HG03457 (cell line): ENCODE measurements at regions not wholly inside any gene's neighbourhood (a gene's known extent, or its start where the extent isn't known, plus 50 kb on each side); places are given as distances from the start of the nearest gene placed in this dataset.

ENCODE experiments used
- ATAC-seq: cut with Tn5 transposase; IDR thresholded peaks from one replicate; pipeline ENCODE4 v1.9.1; 2021; ENCODE audit warnings: moderate number of reproducible peaks; ENCODE audit not compliant: unreplicated experiment

DNA sequence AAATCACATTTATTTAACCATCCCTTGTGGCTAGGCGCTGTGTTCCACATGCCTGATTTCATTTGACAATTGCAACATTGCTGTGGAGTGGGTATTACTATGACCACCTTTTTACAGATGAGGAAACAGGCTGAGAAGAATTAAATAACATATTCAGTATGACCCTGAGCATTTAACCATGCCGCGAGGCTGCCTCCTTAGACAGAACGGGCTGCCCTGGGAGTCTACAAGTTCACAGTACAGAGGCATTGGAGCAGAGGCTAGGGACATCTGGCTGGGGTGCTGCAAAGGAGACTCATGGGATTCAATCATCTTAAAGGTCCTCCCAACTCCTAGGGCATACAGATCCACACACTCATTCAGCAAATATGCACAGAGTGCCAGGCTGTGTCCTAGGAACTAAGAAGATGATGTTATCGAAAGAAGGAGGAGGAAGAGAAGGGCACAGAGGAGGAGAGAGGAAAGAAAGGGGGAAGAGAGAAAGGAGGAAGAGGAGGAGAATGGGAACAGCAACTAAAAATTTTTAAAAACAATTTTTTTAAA is 164.7 kb upstream of the CCND2 start:
- no peak for ATAC-seq

DNA sequence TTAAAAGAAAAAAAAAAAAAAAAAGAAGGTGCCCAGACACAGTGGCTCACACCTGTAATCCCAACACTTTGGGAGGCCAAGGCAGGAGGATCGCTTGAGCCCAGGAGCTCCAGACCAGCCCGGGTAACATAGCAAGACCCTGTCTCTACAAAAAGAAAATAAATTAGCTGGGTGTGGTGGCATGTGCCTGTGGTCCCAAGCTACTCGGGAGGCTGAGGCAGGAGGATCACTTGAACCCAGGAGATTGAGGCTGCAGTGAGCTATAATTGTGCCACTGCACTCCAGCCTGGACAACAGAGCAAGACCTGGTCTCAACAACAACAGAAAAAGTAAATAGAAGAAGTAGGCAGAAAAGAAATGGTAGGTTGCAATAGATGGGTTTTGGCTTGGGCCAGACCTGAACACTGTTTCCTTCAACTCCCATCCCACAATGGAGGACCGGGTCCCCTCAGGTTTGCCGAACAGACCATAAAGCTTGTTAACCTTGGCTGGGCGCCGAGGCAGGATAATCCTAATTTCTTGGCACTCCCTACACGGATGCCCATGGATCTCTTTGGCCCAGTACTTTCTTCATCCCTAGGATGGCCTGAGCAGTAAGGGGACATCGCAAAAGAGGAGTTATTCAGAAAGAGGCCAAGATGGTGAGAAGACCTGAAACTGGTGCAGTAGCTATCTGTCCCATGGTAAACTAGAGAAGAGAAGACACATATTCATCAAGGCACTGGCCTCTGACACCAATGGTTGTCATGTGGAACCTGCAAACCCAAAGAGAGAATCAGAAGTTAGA is 165.5 kb upstream of the CCND2 start:
- no peak for ATAC-seq

DNA sequence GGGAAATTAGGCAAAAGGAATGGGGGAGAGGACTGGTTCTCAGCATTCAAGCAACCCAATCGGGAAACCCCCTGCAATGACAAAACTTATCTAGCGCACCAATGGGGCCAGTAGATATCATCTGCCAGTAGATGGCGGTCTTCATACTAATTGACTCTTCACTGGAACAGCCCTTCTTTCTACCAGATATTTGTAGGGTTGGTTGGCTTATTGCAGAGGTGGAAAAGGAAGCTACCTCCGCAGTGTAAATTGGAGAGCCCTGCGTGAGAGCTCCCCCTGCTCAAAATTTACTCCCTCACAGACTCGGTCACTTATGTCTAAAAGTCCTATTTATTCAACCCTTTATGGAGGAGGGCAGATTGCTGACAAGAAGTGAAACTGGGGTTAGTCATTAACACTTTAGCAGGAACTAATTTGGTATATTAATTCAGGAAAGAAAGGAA is 166.1 kb upstream of the CCND2 start:
- ATAC-seq = peak; percentile 61

GRCh38 chr12:4106621-4107020 is 166.9 kb upstream of the CCND2 start:
- no peak for ATAC-seq

GRCh38 chr12:4104722-4105244 is 168.8 kb upstream of the CCND2 start:
- no peak for ATAC-seq

DNA sequence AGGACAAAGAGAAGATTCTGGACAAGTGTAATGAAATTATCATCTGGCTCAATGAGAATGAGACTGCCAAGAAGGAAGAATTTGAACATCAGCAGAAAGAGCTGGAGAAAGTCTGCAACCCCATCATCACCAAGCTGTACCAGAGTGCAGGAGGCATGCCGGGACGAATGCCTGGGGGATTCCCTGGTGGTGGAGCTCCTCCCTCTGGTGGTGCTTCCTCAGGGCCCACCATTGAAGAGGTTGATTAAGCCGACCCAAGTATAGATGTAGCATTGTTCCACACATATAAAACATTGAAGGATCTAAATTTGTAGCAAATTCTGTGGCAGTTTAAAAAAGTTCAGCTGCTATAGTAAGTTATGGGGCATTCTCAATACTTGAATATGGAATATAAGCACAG is 174.3 kb upstream of the CCND2 start:
- no peak for ATAC-seq

DNA sequence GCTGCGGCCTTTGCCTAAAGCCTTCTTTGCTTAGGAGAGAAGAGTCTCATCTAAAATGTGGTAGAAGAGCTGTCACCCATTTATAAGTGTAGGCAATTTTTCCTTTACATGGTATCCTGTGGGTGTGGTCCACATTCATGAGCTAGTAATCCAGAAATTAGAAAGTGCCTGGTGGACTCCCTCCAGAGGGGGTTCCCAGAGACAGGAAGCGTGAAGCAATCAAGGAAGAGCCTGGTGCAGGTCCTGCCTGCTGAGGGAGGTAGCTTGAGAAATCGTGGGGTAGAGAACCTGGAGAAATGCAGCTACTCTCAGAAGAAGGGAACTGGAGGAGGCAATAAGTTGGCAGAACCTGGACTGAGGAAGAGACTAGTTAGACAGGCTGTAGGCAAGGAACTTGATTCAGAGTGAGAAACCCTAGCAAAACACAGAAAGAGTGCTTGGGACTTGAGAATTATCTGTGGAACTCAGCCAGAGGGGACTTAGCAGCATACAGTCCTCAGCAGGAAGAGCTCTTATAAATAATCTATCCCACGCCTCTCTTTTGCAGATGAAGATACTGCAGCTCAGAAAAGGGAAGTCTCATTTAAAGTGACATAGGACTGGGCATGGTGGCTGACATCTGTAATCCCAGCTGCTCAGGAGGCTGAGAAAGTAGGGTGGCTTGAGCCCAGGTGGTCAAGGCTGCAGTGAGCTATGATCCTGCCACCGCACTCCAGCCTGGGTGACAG is 182.4 kb upstream of the CCND2 start:
- no peak for ATAC-seq

DNA sequence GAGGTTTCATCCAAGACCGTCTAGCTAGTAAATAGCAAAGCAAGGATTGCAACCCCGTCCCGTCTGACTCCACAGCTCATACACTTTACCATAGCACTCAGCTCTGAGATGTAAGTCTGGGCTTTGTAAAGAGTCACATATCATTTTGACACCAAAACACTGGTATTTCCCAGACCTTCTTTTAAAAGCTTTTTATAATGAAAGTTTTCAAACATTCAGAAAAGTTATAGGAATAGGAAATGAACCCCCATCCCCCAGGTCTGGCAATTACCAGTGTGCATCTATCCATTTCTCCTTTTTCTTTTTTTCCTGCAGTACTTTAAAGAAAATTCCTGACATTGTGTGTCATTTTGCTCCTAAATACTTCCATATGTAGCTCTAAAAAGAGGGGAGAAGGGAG is 183.6 kb upstream of the CCND2 start:
- no peak for ATAC-seq

DNA sequence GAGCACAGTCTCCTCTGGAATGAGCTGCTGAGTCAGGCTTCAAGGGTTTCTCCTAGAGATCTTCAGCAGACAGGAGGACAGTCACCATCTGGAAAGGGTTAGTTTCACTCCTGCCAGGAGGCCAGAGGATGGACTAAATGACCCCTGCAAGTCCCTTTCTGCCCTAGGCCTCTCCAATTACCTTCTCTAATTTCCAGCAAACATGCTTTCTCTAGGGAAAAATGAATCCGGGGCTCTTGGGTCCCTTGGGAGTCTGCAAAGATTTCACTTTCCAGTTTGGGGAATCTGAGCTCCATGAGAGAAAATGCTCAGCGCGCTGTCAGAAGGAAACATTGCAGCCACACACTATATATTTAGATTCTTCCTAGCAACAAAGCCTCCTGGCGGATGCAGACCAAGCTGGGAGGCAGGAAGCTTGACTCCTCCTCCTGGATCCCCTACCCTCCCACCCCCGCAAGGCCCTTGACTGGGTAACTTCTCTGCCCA is 184.4 kb upstream of the CCND2 start:
- no peak for ATAC-seq

DNA sequence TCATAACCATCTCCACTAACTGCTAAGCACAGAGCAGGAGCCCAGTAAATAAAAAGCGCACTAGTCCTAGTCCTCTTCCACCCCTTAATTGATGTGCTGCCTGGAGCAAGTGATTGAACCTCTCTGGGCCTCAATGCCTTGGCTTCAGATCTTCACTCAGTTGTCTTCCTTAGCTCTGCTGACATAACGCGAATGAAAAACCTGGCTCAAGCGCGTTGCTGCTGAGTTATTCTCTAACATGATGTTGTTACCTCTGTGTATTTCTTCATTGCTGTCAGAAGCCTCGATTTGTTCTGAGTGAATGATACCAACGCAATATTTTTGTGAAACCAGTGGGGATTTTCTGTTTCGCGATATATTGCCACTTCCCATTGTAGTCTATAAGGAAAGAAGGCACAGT is 185.1 kb upstream of the CCND2 start:
- ATAC-seq = no peak

DNA sequence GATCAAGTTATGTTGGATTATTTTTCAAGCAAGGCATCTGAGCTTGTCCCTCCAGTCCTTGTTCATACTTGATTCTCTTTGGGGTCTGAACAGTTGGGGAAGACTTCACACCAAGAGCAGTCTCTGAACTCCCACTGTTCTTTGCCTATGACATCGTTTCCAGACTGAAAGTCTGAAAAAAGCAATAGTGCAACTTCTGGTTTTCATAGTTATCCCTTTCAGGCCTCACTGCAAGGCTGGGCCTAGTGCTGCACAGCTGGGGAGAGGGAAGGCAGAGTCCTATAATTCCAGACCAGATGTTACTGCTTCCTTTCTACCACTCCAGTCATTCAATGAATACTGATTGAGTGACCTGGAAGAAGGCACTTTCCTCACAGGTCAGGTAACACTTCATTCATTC is 187.1 kb upstream of the CCND2 start:
- no peak for ATAC-seq

DNA sequence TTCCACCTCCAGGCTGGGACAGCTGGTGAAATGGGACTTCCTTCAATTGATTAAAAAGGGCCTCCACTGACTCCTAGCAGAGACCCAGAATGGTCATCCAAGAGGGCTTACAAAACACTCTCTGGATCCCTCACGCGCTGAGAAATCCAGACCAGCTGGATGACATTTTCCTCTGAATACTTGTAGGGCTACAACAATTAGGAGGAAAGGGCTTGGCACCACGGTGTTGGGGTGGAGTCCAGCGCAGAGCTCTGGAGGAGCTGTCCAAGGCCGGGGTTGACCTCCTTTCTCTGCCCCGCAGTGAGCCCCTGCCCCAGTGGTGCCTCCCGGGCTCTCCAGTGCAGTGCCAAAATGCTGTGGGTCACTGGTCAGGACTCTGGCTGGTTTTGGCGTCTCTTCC is 189.0 kb upstream of the CCND2 start:
- no peak for ATAC-seq

DNA sequence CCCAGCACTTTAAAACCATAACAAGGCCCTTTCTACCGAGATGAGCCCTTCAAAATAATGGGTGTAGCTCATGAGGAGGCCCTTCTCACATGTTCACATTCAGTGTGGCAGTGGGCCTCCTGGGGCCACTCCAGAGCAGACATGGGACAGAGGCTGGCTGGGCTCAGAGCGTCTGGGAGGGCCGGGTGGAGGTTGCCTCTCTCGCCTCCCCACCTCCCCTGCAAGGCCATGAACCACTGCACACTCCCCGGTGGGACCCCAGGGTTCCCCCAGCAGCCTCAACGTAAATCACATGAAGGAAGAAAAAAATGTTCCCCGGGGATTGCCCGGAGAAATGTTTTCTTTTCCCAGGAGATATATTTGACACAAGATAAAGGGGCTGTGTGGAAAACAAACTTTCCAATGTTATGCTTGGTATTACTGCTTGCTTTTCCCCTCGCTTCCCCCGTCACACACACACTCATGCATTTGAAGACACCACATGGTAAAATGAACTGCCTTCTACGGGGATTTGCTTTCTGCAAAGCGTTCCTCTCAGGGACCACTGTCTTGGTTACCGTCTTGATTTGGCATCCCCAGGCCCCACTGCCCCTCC is 190.7 kb upstream of the CCND2 start:
- ATAC-seq = no peak

DNA sequence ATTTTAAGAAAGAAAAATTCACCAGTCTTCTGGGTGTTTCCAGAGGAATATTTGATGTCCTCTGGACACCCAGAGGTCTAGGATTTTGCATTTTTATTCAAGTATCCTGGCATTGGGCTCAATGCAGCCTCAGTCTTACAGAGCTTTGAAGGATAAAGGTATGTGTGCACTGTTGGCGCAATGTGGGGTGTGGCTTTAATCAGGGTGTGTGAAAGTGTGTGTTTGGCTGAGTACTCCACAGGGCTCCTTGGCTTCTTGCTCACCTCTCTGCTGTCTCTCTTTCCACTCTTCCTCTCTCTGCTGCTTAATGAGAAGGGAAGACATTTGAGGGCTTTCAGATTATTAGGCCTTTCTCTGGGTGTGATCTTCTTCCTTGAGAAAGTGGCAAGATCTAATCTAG is 193.3 kb upstream of the CCND2 start:
- ATAC-seq = no peak

- no peak for ATAC-seq
Measured at GRCh38 chr12:4074129-4074528, 199.4 kb upstream of the CCND2 start.

DNA sequence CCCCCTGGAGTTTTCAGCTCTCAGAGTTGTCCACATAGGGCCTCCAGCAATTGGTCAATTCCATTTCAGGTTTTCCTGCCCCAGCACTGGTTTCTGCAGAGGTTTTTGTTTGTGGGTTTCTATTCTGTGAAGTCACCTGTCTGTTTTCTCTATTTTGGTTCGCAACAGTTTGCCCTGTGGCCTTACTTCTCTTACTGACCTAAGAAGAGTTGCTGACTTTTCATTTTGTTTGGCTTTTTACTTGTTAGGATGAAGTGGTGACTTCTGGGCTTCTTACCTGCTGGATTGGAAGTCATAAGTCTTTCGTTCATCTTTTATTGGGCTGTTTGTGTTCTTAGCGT is 196.4 kb upstream of the PARP11 start:
- no peak for ATAC-seq

DNA sequence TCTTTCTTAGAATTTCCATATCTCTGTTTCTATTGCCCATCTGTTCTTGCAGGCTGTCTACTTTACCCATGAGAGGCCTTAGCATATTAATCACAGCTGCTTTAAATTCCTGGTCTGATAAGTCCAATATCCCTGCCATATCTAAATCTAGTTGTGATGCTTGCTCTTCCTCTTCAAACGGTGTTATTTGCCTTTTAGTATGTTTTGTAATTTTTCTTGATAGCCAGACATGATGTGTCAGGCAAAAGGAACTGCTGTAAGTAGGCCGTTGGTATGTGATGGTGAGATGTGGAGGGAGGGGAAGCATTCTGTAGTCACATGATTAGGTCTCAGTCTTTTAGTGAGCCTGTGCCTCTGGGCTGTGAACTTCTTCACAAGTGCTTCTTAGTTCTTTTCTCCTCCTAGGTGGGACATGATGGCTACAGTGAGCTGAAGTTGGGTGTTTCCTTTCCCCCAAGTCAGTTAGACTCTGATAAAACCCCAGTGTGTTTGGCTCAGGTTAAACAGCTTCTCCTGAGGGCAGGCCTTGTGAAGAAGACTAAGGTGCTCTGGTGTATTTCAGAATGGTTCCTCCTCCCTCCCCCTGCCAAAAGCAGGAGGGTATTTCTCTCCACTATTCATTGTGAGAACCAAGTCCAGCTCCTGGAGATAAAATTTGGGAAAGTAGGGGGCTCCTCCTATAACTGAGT is 195.9 kb upstream of the PARP11 start:
- no peak for ATAC-seq

- ATAC-seq = no peak
Measured at GRCh38 chr12:4064008-4064407, 190.8 kb upstream of the PARP11 start.

DNA sequence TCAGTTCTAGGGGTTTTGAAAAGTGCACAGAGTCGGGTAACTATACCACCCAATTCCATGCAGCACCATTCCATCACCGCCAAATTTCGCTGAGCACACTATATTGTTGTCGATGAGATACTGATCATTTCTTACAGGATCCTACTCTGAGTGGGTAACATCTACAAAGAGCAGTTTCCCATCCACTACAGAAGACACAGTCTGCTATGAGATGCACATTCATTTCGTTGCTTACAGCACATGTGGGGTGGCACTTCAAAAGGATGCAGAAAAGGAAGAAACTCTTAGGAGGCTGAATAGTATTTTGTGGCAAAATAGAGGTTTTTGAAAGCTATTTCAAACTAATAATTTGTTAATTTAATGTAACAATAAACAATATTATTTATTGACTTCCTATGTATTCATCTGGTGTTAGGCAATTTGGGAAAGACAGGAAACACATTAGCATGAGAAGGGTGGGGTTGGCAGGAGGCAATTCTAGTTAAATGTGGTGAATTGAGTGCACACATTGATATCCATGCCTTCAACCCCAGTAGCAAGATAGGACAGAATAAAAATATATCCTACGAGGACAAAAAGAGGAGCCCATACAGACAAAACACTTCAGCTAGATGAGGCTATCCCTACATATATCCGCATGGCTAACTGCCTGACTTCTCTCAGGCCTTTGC is 186.8 kb upstream of the PARP11 start:
- ATAC-seq = no peak
